ENCODE measurements at regions not wholly inside any gene's neighbourhood (a gene's known extent, or its start where the extent isn't known, plus 50 kb on each side); places are given as distances from the start of the nearest gene placed in this dataset.

GRCh38 chr2:59959944-59960343, 593.5 kb downstream of the BCL11A start:
- H3K36me3 ChIP-seq (ENCODE audit: insufficient read depth, insufficient read length, low read length): no peaks in the 10 kb centered on the region
- no peaks in the 10 kb centered on the region for H3K4me1 ChIP-seq (ENCODE audit: insufficient read depth, insufficient read length)
- TF ChIP-seq YY1 (IDR thresholded peaks at IDR 0.05; ENCODE audit: insufficient read depth, insufficient read length) (no peak), SUZ12 (IDR thresholded peaks at IDR 0.05; ENCODE audit: extremely low read depth, insufficient read depth, insufficient read length) (no peak), ZNF274 (IDR thresholded peaks at IDR 0.05; ENCODE audit: low read depth, low read length) (no peak)
- no peaks in the 10 kb centered on the region for H3K27me3 ChIP-seq (ENCODE audit: insufficient read depth, insufficient read length)
- no peaks in the 10 kb centered on the region for H3K9me3 ChIP-seq (ENCODE audit: insufficient read depth, low read length)
- no peak for DNase-seq (ENCODE audit: low read depth, low spot score)
- H3K4me3 ChIP-seq (ENCODE audit: insufficient read length, low read depth): no peak overlapping the region
- H3K9ac ChIP-seq (ENCODE audit: insufficient read length, low read depth): no peak overlapping the region

- TF ChIP-seq YY1 (IDR thresholded peaks at IDR 0.05; ENCODE audit: insufficient read depth, insufficient read length) (no peak), SUZ12 (IDR thresholded peaks at IDR 0.05; ENCODE audit: extremely low read depth, insufficient read depth, insufficient read length) (no peak), ZNF274 (IDR thresholded peaks at IDR 0.05; ENCODE audit: low read depth, low read length) (no peak)
- no peak overlapping the region for H3K9ac ChIP-seq (ENCODE audit: insufficient read length, low read depth)
- no peaks in the 10 kb centered on the region for H3K27me3 ChIP-seq (ENCODE audit: insufficient read depth, insufficient read length)
- H3K4me1 ChIP-seq (ENCODE audit: insufficient read depth, insufficient read length): no peaks in the 10 kb centered on the region
- DNase-seq (ENCODE audit: low read depth, low spot score): no peak
- no peaks in the 10 kb centered on the region for H3K9me3 ChIP-seq (ENCODE audit: insufficient read depth, low read length)
- no peaks in the 10 kb centered on the region for H3K36me3 ChIP-seq (ENCODE audit: insufficient read depth, insufficient read length, low read length)
- H3K4me3 ChIP-seq (ENCODE audit: insufficient read length, low read depth): no peak overlapping the region
Measured at GRCh38 chr2:59957504-59957903, 596.0 kb downstream of the BCL11A start.

- Histone ChIP-seq H3K36me3 (ENCODE audit: insufficient read depth, insufficient read length, low read length) (no peaks in the 10 kb centered on the region), H3K9me3 (ENCODE audit: insufficient read depth, low read length) (no peaks in the 10 kb centered on the region), H3K4me1 (ENCODE audit: insufficient read depth, insufficient read length) (no peaks in the 10 kb centered on the region), H3K27me3 (ENCODE audit: insufficient read depth, insufficient read length) (no peaks in the 10 kb centered on the region), H3K4me3 (ENCODE audit: insufficient read length, low read depth) (no peak overlapping the region), H3K9ac (ENCODE audit: insufficient read length, low read depth) (no peak overlapping the region)
- no peak for DNase-seq (ENCODE audit: low read depth, low spot score)
- no peak for TF ChIP-seq SUZ12 (IDR thresholded peaks at IDR 0.05; ENCODE audit: extremely low read depth, insufficient read depth, insufficient read length)
- no peak for TF ChIP-seq YY1 (IDR thresholded peaks at IDR 0.05; ENCODE audit: insufficient read depth, insufficient read length)
- no peak for TF ChIP-seq ZNF274 (IDR thresholded peaks at IDR 0.05; ENCODE audit: low read depth, low read length)
Measured at GRCh38 chr2:59956981-59957380, 596.5 kb downstream of the BCL11A start.

GRCh38 chr2:59947917-59948541, 605.4 kb downstream of the BCL11A start:
- no peaks in the 10 kb centered on the region for H3K36me3 ChIP-seq (ENCODE audit: insufficient read depth, insufficient read length, low read length)
- no peaks in the 10 kb centered on the region for H3K27me3 ChIP-seq (ENCODE audit: insufficient read depth, insufficient read length)
- no peak overlapping the region for H3K9ac ChIP-seq (ENCODE audit: insufficient read length, low read depth)
- no peaks in the 10 kb centered on the region for H3K4me1 ChIP-seq (ENCODE audit: insufficient read depth, insufficient read length)
- TF ChIP-seq SUZ12 (IDR thresholded peaks at IDR 0.05; ENCODE audit: extremely low read depth, insufficient read depth, insufficient read length) (no peak), YY1 (IDR thresholded peaks at IDR 0.05; ENCODE audit: insufficient read depth, insufficient read length) (no peak), ZNF274 (IDR thresholded peaks at IDR 0.05; ENCODE audit: low read depth, low read length) (no peak)
- no peaks in the 10 kb centered on the region for H3K9me3 ChIP-seq (ENCODE audit: insufficient read depth, low read length)
- no peak for DNase-seq (ENCODE audit: low read depth, low spot score)
- no peak overlapping the region for H3K4me3 ChIP-seq (ENCODE audit: insufficient read length, low read depth)

- Histone ChIP-seq H3K4me3 (ENCODE audit: insufficient read length, low read depth) (no peak overlapping the region), H3K9me3 (ENCODE audit: insufficient read depth, low read length) (no peaks in the 10 kb centered on the region), H3K36me3 (ENCODE audit: insufficient read depth, insufficient read length, low read length) (no peaks in the 10 kb centered on the region), H3K4me1 (ENCODE audit: insufficient read depth, insufficient read length) (no peaks in the 10 kb centered on the region), H3K9ac (ENCODE audit: insufficient read length, low read depth) (no peak overlapping the region), H3K27me3 (ENCODE audit: insufficient read depth, insufficient read length) (no peaks in the 10 kb centered on the region)
- no peak for DNase-seq (ENCODE audit: low read depth, low spot score)
- TF ChIP-seq YY1 (IDR thresholded peaks at IDR 0.05; ENCODE audit: insufficient read depth, insufficient read length): no peak
- TF ChIP-seq SUZ12 (IDR thresholded peaks at IDR 0.05; ENCODE audit: extremely low read depth, insufficient read depth, insufficient read length): no peak
- no peak for TF ChIP-seq ZNF274 (IDR thresholded peaks at IDR 0.05; ENCODE audit: low read depth, low read length)
Measured at GRCh38 chr2:59947209-59947608, 606.2 kb downstream of the BCL11A start.

- Histone ChIP-seq H3K9me3 (ENCODE audit: insufficient read depth, low read length) (no peaks in the 10 kb centered on the region), H3K36me3 (ENCODE audit: insufficient read depth, insufficient read length, low read length) (no peaks in the 10 kb centered on the region), H3K27me3 (ENCODE audit: insufficient read depth, insufficient read length) (no peaks in the 10 kb centered on the region), H3K9ac (ENCODE audit: insufficient read length, low read depth) (no peak overlapping the region), H3K4me1 (ENCODE audit: insufficient read depth, insufficient read length) (no peaks in the 10 kb centered on the region), H3K4me3 (ENCODE audit: insufficient read length, low read depth) (no peak overlapping the region)
- TF ChIP-seq ZNF274 (IDR thresholded peaks at IDR 0.05; ENCODE audit: low read depth, low read length): no peak
- TF ChIP-seq YY1 (IDR thresholded peaks at IDR 0.05; ENCODE audit: insufficient read depth, insufficient read length): no peak
- no peak for TF ChIP-seq SUZ12 (IDR thresholded peaks at IDR 0.05; ENCODE audit: extremely low read depth, insufficient read depth, insufficient read length)
- DNase-seq (ENCODE audit: low read depth, low spot score): no peak
Measured at GRCh38 chr2:59939236-59939635, 614.2 kb downstream of the BCL11A start.

GRCh38 chr2:59938181-59938580, 615.3 kb downstream of the BCL11A start:
- H3K4me3 ChIP-seq (ENCODE audit: insufficient read length, low read depth): no peak overlapping the region
- no peaks in the 10 kb centered on the region for H3K36me3 ChIP-seq (ENCODE audit: insufficient read depth, insufficient read length, low read length)
- TF ChIP-seq YY1 (IDR thresholded peaks at IDR 0.05; ENCODE audit: insufficient read depth, insufficient read length): no peak
- TF ChIP-seq SUZ12 (IDR thresholded peaks at IDR 0.05; ENCODE audit: extremely low read depth, insufficient read depth, insufficient read length): no peak
- TF ChIP-seq ZNF274 (IDR thresholded peaks at IDR 0.05; ENCODE audit: low read depth, low read length): no peak
- no peak overlapping the region for H3K9ac ChIP-seq (ENCODE audit: insufficient read length, low read depth)
- no peaks in the 10 kb centered on the region for H3K9me3 ChIP-seq (ENCODE audit: insufficient read depth, low read length)
- DNase-seq (ENCODE audit: low read depth, low spot score): no peak
- H3K27me3 ChIP-seq (ENCODE audit: insufficient read depth, insufficient read length): no peaks in the 10 kb centered on the region
- H3K4me1 ChIP-seq (ENCODE audit: insufficient read depth, insufficient read length): no peaks in the 10 kb centered on the region
